Astrocyte of the cerebellum (primary cell): ENCODE measurements at regions not wholly inside any gene's neighbourhood (a gene's known extent, or its start where the extent isn't known, plus 50 kb on each side); places are given as distances from the start of the nearest gene placed in this dataset.

Experiments used
- DNase-seq: peaks from one replicate; pipeline ENCODE4 v3.0.0-alpha.2; 2011; ENCODE audit warnings: low read depth
- H3K4me3 ChIP-seq: 2 replicates; pipeline ENCODE4 v1.5.1; 2011; ENCODE audit warnings: mild to moderate bottlenecking, low read depth, low read length, moderate library complexity
- in situ Hi-C: cut with HindIII; loops from 2 replicates; pipeline ENCODE4 v1.10.0; 2017; ENCODE audit warnings: low sequenced_read_pairs
- TF ChIP-seq, protein P1 (sequence below): IDR thresholded peaks from 2 replicates; pipeline ENCODE4 v1.5.1; 2012; ENCODE audit warnings: low read length, low read depth, moderate library complexity, mild to moderate bottlenecking; ENCODE audit errors: missing control alignments

DNA sequence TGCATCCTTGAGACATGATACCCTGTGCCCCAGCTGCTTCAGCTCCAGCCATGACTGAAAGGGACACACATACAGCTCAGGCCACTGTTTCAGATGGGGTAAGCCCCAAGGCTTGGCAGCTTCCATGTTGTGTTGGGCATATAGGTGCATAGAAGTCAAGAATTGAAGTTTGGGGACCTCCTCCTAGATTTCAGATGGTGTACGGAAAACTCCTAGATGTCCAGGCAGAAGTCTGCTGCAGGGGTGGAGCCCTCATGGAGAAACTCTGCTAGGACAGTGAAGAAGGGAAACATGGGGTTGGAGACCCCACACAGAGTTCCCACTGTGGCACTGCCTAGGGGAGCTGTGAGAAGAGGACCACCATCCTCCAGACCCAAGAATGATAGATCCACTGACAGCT, 1379.0 kb upstream of the MAP3K7 start:
- no peak overlapping the region for H3K4me3 ChIP-seq
- no peak for DNase-seq
- in situ Hi-C loops = no loop called here
- TF ChIP-seq, protein P1, sequence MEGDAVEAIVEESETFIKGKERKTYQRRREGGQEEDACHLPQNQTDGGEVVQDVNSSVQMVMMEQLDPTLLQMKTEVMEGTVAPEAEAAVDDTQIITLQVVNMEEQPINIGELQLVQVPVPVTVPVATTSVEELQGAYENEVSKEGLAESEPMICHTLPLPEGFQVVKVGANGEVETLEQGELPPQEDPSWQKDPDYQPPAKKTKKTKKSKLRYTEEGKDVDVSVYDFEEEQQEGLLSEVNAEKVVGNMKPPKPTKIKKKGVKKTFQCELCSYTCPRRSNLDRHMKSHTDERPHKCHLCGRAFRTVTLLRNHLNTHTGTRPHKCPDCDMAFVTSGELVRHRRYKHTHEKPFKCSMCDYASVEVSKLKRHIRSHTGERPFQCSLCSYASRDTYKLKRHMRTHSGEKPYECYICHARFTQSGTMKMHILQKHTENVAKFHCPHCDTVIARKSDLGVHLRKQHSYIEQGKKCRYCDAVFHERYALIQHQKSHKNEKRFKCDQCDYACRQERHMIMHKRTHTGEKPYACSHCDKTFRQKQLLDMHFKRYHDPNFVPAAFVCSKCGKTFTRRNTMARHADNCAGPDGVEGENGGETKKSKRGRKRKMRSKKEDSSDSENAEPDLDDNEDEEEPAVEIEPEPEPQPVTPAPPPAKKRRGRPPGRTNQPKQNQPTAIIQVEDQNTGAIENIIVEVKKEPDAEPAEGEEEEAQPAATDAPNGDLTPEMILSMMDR = no peak

GRCh38 chr6:91961671-91962070, 1374.8 kb upstream of the MAP3K7 start:
- in situ Hi-C loops = no loop called here
- H3K4me3 ChIP-seq = no peak overlapping the region
- TF ChIP-seq, protein P1 = no peak
- DNase-seq = no peak

DNA sequence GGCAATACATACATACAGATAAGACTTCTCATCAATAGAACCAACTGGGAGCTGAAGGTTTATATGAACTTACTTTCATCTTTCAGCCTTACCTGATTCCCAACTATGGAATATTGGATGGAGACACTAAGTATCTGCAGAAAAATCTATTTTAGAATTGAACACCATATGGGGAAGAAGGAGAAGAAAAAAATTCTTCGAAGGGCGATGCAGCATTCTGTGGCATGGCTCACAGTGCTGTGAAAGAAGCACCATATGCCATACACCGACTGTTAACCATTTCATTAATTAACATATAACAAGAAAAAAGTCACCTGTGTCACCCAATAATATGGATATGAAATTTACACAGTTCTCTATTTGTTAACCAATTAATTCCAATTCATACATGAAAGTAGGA, 1374.4 kb upstream of the MAP3K7 start:
- TF ChIP-seq, protein P1 = no peak
- no peak overlapping the region for H3K4me3 ChIP-seq
- in situ Hi-C loops = no loop called here
- DNase-seq = no peak

GRCh38 chr6:91941838-91942237, 1355.0 kb upstream of the MAP3K7 start:
- DNase-seq = no peak
- no peak overlapping the region for H3K4me3 ChIP-seq
- TF ChIP-seq, protein P1 = no peak
- in situ Hi-C loops = no loop called here

- TF ChIP-seq, protein P1 = no peak
- DNase-seq = no peak
- H3K4me3 ChIP-seq = no peak overlapping the region
- in situ Hi-C loops = no loop called here
Measured at GRCh38 chr6:91940801-91941200, 1353.9 kb upstream of the MAP3K7 start.

DNA sequence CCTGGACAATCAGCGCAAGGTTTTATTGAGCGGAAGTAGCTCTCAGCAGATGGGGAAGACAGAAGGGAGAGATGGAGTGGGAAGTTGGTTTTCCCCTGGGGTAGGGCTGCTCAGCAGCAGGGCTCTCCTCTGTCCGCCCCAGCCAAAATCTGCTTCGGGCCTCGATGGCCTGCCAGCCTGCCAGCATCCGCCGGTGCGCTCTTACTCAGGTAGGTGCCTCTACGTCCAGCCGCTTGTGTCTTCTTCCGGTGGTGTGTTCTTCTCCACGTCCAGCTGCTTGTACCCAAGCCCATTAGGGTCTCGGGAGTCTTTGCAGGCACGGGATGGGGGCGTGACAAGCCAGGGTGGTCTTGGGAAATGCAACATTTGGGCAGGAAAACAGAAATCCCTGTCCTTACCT, 1340.0 kb upstream of the MAP3K7 start:
- TF ChIP-seq, protein P1 = no peak
- DNase-seq = no peak
- in situ Hi-C loops = no loop called here
- no peak overlapping the region for H3K4me3 ChIP-seq

DNA sequence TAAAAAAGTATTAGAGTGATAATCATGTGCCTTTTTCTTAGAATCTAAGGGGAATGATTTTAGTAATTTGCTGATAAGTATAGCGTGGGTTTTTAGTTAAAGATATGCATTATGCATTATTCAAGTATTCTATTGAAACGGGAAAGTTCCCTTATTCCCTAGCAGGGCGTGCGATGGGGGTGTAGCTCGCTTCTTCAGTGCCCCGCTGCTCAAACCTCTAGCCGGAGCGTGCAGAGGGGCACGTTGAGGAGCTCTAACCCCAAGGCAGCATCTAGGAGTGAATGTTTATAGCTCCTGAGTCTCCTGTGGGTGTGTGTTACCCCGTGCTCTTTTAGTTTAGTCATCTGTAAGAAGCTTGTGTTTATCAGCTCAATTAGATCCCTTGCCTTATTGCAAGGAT, 1339.5 kb upstream of the MAP3K7 start:
- in situ Hi-C loops = no loop called here
- no peak overlapping the region for H3K4me3 ChIP-seq
- no peak for DNase-seq
- TF ChIP-seq, protein P1 = no peak
